ENCODE measurements at regions not wholly inside any gene's neighbourhood (a gene's known extent, or its start where the extent isn't known, plus 50 kb on each side); places are given as distances from the start of the nearest gene placed in this dataset.

DNA sequence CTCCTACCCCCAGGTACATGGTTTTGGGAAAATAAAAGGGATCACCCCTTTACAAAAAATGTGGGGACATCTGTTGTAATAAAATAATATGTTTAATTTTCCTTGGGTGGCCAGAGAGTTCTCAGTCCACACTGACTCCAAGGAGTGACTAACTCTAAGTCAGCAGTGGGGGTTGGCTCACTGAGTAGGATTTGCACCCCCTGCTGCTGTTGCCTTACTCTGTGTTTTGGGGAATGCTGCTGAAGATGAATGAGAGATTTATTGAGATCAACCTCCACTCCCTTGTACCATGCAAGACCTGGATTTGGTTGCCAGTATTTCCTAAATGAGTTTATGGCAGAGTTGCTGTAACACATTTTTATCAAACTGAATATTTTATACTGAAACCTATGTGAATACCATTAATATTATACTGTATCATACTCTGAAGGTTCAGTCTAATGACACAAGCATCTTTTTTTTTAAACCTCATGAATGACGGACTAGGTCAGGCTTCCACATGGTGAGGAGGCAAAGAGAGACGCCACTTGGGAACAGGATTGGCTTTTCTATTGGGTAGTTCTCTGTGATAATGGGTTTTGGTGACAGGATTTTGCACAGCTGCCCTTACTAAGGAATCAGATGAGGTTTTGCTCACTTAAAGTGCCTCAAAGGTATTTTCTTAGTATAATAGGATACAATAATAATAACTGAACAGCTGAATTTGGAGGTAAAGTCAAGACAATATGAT lies 121.3 kb upstream of the OSMR start:
- H3K27ac ChIP-seq (ENCODE audit: insufficient read depth in 1 of 2, low read depth in 1 of 2, low read length in 2 of 2, poor library complexity in 1 of 2, severe bottlenecking in 2 of 2): no peak overlapping the region
- no peak for DNase-seq
- POLR2A ChIA-PET: no interaction called here
- H3K27me3 ChIP-seq (replicated peaks in 2 of 5; ENCODE audit: control insufficient read depth in 4 of 5, insufficient read depth in 5 of 5, low read length in 4 of 5): peaks cover 0 to 8% (median 4%) of the 10 kb centered on the region in 5 experiments
- H3K4me1 ChIP-seq (ENCODE audit: control extremely low read depth in 1 of 4, control insufficient read depth in 4 of 4, insufficient read depth in 4 of 4, low read length in 3 of 4): no peaks in the 10 kb centered on the region
- H3K4me3 ChIP-seq (ENCODE audit: control insufficient read depth in 1 of 7, extremely low read depth in 1 of 7, insufficient read depth in 4 of 7, low read depth in 2 of 7, low read length in 6 of 7): no peak overlapping the region
- H3K36me3 ChIP-seq (ENCODE audit: control insufficient read depth in 4 of 4, insufficient read depth in 4 of 4, low read length in 3 of 4): no peaks in the 10 kb centered on the region
- WGBS (ENCODE audit: insufficient coverage): 100% methylated on average over 2 of the region's 2 CpGs
- no peaks in the 10 kb centered on the region for H3K9me3 ChIP-seq (ENCODE audit: control extremely low read depth in 1 of 5, control insufficient read depth in 4 of 5, insufficient read depth in 2 of 5, low read depth in 1 of 5, low read length in 4 of 5)
- CTCF ChIA-PET: no interaction called here

GRCh38 chr5:38725371-38725865 lies 120.4 kb upstream of the OSMR start:
- POLR2A ChIA-PET: no interaction called here
- Histone ChIP-seq H3K4me3 (ENCODE audit: control insufficient read depth in 1 of 7, extremely low read depth in 1 of 7, insufficient read depth in 4 of 7, low read depth in 2 of 7, low read length in 6 of 7) (no peak overlapping the region), H3K9me3 (ENCODE audit: control extremely low read depth in 1 of 5, control insufficient read depth in 4 of 5, insufficient read depth in 2 of 5, low read depth in 1 of 5, low read length in 4 of 5) (no peaks in the 10 kb centered on the region), H3K36me3 (ENCODE audit: control insufficient read depth in 4 of 4, insufficient read depth in 4 of 4, low read length in 3 of 4) (no peaks in the 10 kb centered on the region), H3K27me3 (replicated peaks in 2 of 5; ENCODE audit: control insufficient read depth in 4 of 5, insufficient read depth in 5 of 5, low read length in 4 of 5) (peaks cover 0 to 8% (median 1%) of the 10 kb centered on the region in 5 experiments), H3K4me1 (ENCODE audit: control extremely low read depth in 1 of 4, control insufficient read depth in 4 of 4, insufficient read depth in 4 of 4, low read length in 3 of 4) (no peaks in the 10 kb centered on the region), H3K27ac (ENCODE audit: insufficient read depth in 1 of 2, low read depth in 1 of 2, low read length in 2 of 2, poor library complexity in 1 of 2, severe bottlenecking in 2 of 2) (no peak overlapping the region)
- CTCF ChIA-PET: no interaction called here
- 83% methylated on average over 10 of the region's 10 CpGs for WGBS (ENCODE audit: insufficient coverage)
- DNase-seq: no peak

- Histone ChIP-seq H3K27ac (ENCODE audit: insufficient read depth in 1 of 2, low read depth in 1 of 2, low read length in 2 of 2, poor library complexity in 1 of 2, severe bottlenecking in 2 of 2) (no peak overlapping the region), H3K4me3 (ENCODE audit: control insufficient read depth in 1 of 7, extremely low read depth in 1 of 7, insufficient read depth in 4 of 7, low read depth in 2 of 7, low read length in 6 of 7) (no peak overlapping the region), H3K27me3 (replicated peaks in 2 of 5; ENCODE audit: control insufficient read depth in 4 of 5, insufficient read depth in 5 of 5, low read length in 4 of 5) (peaks cover 0 to 11% (median 1%) of the 10 kb centered on the region in 5 experiments), H3K9me3 (ENCODE audit: control extremely low read depth in 1 of 5, control insufficient read depth in 4 of 5, insufficient read depth in 2 of 5, low read depth in 1 of 5, low read length in 4 of 5) (no peaks in the 10 kb centered on the region), H3K4me1 (ENCODE audit: control extremely low read depth in 1 of 4, control insufficient read depth in 4 of 4, insufficient read depth in 4 of 4, low read length in 3 of 4) (no peaks in the 10 kb centered on the region), H3K36me3 (ENCODE audit: control insufficient read depth in 4 of 4, insufficient read depth in 4 of 4, low read length in 3 of 4) (no peaks in the 10 kb centered on the region)
- CTCF ChIA-PET: no interaction called here
- POLR2A ChIA-PET: no interaction called here
- WGBS (ENCODE audit: insufficient coverage): 100% methylated on average over 3 of the region's 3 CpGs
- DNase-seq: no peak
Measured at GRCh38 chr5:38726279-38726678, 119.5 kb upstream of the OSMR start.

DNA sequence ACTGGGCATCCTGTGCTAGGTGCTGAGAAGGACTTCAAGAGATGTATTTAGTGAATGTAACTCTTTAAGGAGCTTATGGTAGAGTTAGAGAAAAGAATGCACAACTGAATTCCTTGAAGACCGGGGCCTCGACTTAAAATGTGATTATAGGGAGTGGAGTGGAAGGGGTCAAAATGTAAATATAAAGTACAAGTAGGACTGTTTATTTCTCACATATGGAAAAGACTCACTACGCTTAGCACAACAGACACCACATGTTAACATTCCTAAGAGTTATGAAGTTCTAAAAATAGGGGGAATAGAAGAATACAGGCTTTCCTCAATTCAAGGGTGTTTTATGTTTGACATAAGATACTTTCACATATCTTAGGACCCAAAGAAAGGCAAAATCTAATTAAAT lies 117.8 kb upstream of the OSMR start:
- 100% methylated on average over 1 of the region's 3 CpGs for WGBS (ENCODE audit: insufficient coverage)
- POLR2A ChIA-PET: no interaction called here
- DNase-seq: no peak
- Histone ChIP-seq H3K27ac (ENCODE audit: insufficient read depth in 1 of 2, low read depth in 1 of 2, low read length in 2 of 2, poor library complexity in 1 of 2, severe bottlenecking in 2 of 2) (no peak overlapping the region), H3K4me3 (ENCODE audit: control insufficient read depth in 1 of 7, extremely low read depth in 1 of 7, insufficient read depth in 4 of 7, low read depth in 2 of 7, low read length in 6 of 7) (no peak overlapping the region), H3K27me3 (replicated peaks in 2 of 5; ENCODE audit: control insufficient read depth in 4 of 5, insufficient read depth in 5 of 5, low read length in 4 of 5) (peaks cover 0 to 19% (median 4%) of the 10 kb centered on the region in 5 experiments), H3K9me3 (ENCODE audit: control extremely low read depth in 1 of 5, control insufficient read depth in 4 of 5, insufficient read depth in 2 of 5, low read depth in 1 of 5, low read length in 4 of 5) (no peaks in the 10 kb centered on the region), H3K36me3 (ENCODE audit: control insufficient read depth in 4 of 4, insufficient read depth in 4 of 4, low read length in 3 of 4) (no peaks in the 10 kb centered on the region), H3K4me1 (ENCODE audit: control extremely low read depth in 1 of 4, control insufficient read depth in 4 of 4, insufficient read depth in 4 of 4, low read length in 3 of 4) (no peaks in the 10 kb centered on the region)
- CTCF ChIA-PET: no interaction called here

- POLR2A ChIA-PET: no interaction called here
- 100% methylated on average over 3 of the region's 4 CpGs for WGBS (ENCODE audit: insufficient coverage)
- CTCF ChIA-PET: no interaction called here
- no peaks in the 10 kb centered on the region for H3K9me3 ChIP-seq (ENCODE audit: control extremely low read depth in 1 of 5, control insufficient read depth in 4 of 5, insufficient read depth in 2 of 5, low read depth in 1 of 5, low read length in 4 of 5)
- H3K4me3 ChIP-seq (ENCODE audit: control insufficient read depth in 1 of 7, extremely low read depth in 1 of 7, insufficient read depth in 4 of 7, low read depth in 2 of 7, low read length in 6 of 7): no peak overlapping the region
- H3K27me3 ChIP-seq (replicated peaks in 2 of 5; ENCODE audit: control insufficient read depth in 4 of 5, insufficient read depth in 5 of 5, low read length in 4 of 5): peaks cover 0 to 14% (median 0%) of the 10 kb centered on the region in 5 experiments
- no peak for DNase-seq
- H3K27ac ChIP-seq (ENCODE audit: insufficient read depth in 1 of 2, low read depth in 1 of 2, low read length in 2 of 2, poor library complexity in 1 of 2, severe bottlenecking in 2 of 2): no peak overlapping the region
- H3K36me3 ChIP-seq (ENCODE audit: control insufficient read depth in 4 of 4, insufficient read depth in 4 of 4, low read length in 3 of 4): no peaks in the 10 kb centered on the region
- no peaks in the 10 kb centered on the region for H3K4me1 ChIP-seq (ENCODE audit: control extremely low read depth in 1 of 4, control insufficient read depth in 4 of 4, insufficient read depth in 4 of 4, low read length in 3 of 4)
Measured at GRCh38 chr5:38731461-38731860, 114.4 kb upstream of the OSMR start.

GRCh38 chr5:38734353-38734752 lies 111.5 kb upstream of the OSMR start:
- Histone ChIP-seq H3K4me3 (ENCODE audit: control insufficient read depth in 1 of 7, extremely low read depth in 1 of 7, insufficient read depth in 4 of 7, low read depth in 2 of 7, low read length in 6 of 7) (no peak overlapping the region), H3K9me3 (ENCODE audit: control extremely low read depth in 1 of 5, control insufficient read depth in 4 of 5, insufficient read depth in 2 of 5, low read depth in 1 of 5, low read length in 4 of 5) (peaks cover 0 to 4% (median 0%) of the 10 kb centered on the region in 5 experiments), H3K27me3 (replicated peaks in 2 of 5; ENCODE audit: control insufficient read depth in 4 of 5, insufficient read depth in 5 of 5, low read length in 4 of 5) (peaks cover 0 to 16% (median 0%) of the 10 kb centered on the region in 5 experiments), H3K4me1 (ENCODE audit: control extremely low read depth in 1 of 4, control insufficient read depth in 4 of 4, insufficient read depth in 4 of 4, low read length in 3 of 4) (no peaks in the 10 kb centered on the region), H3K36me3 (ENCODE audit: control insufficient read depth in 4 of 4, insufficient read depth in 4 of 4, low read length in 3 of 4) (no peaks in the 10 kb centered on the region), H3K27ac (ENCODE audit: insufficient read depth in 1 of 2, low read depth in 1 of 2, low read length in 2 of 2, poor library complexity in 1 of 2, severe bottlenecking in 2 of 2) (no peak overlapping the region)
- CTCF ChIA-PET: no interaction called here
- POLR2A ChIA-PET: no interaction called here
- WGBS (ENCODE audit: insufficient coverage): no CpG with 5 or more reads among the region's 4 CpGs
- no peak for DNase-seq

DNA sequence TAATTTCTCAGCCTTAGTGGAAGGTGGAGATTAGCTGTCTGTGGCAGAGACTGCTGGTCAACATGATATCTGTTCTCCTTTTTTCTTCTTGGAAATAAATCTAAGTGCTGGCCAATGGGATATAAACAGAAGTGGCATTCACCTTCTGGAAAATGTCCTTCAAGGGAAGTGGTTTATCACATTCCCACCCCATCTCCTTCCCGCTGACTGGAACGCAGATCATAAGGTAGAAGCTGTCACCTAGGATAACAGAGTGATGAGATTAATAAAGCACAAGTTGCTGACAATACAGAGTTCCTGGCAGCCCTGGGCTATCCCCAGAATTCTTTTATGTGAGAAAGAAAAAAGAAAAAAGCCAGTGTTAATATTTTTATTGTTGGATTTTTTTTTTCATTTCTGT lies 109.7 kb upstream of the OSMR start:
- no CpG with 5 or more reads among the region's 2 CpGs for WGBS (ENCODE audit: insufficient coverage)

More for the DNA sequence above, 109.7 kb upstream of the OSMR start:
- ChIA-PET POLR2A (no interaction called here), CTCF (no interaction called here)
- no peaks in the 10 kb centered on the region for H3K4me1 ChIP-seq (ENCODE audit: control extremely low read depth in 1 of 4, control insufficient read depth in 4 of 4, insufficient read depth in 4 of 4, low read length in 3 of 4)
- no peak overlapping the region for H3K4me3 ChIP-seq (ENCODE audit: control insufficient read depth in 1 of 7, extremely low read depth in 1 of 7, insufficient read depth in 4 of 7, low read depth in 2 of 7, low read length in 6 of 7)
- peaks cover 0 to 4% (median 0%) of the 10 kb centered on the region in 5 experiments for H3K9me3 ChIP-seq (ENCODE audit: control extremely low read depth in 1 of 5, control insufficient read depth in 4 of 5, insufficient read depth in 2 of 5, low read depth in 1 of 5, low read length in 4 of 5)
- no peak overlapping the region for H3K27ac ChIP-seq (ENCODE audit: insufficient read depth in 1 of 2, low read depth in 1 of 2, low read length in 2 of 2, poor library complexity in 1 of 2, severe bottlenecking in 2 of 2)
- H3K27me3 ChIP-seq (replicated peaks in 2 of 5; ENCODE audit: control insufficient read depth in 4 of 5, insufficient read depth in 5 of 5, low read length in 4 of 5): peaks cover 0 to 15% (median 0%) of the 10 kb centered on the region in 5 experiments
- no peak for DNase-seq
- no peaks in the 10 kb centered on the region for H3K36me3 ChIP-seq (ENCODE audit: control insufficient read depth in 4 of 4, insufficient read depth in 4 of 4, low read length in 3 of 4)

Measured in common myeloid progenitor, CD34-positive (primary cell).